Cardiac fibroblast (primary cell): ENCODE measurements at regions not wholly inside any gene's neighbourhood (a gene's known extent, or its start where the extent isn't known, plus 50 kb on each side); places are given as distances from the start of the nearest gene placed in this dataset.
A peak's percentile ranks its signal among the peaks of the same experiment; 100 is the strongest.

Experiments
- DNase-seq, 2 donors: peaks; one replicate each; pipeline versions ENCODE4 v3.0.0 to v3.0.0-alpha.2; 2010; ENCODE audit warnings: low read depth in 2 of 2
- H3K4me3 ChIP-seq, 2 donors: replicated peaks in 1 of 2; 1 replicate in 1 of 2; 2 replicates in 1 of 2; pipeline ENCODE4 v1.5.1; 2011; ENCODE audit warnings: low read depth in 2 of 2, low read length in 2 of 2, mild to moderate bottlenecking in 2 of 2, moderate library complexity in 1 of 2
- CTCF ChIP-seq: IDR thresholded peaks from one replicate; pipeline ENCODE4 v1.5.1; 2011; ENCODE audit warnings: low read depth, mild to moderate bottlenecking, low read length, inconsistent platforms

- DNase-seq, result no peak
- H3K4me3 ChIP-seq, result no peak overlapping the region
- no peak for TF ChIP-seq CTCF
Measured at GRCh38 chr21:30058928-30059327, 107.7 kb downstream of the CLDN17 start.

GRCh38 chr21:30057108-30057507, 109.5 kb downstream of the CLDN17 start:
- no peak for DNase-seq
- no peak for TF ChIP-seq CTCF
- no peak overlapping the region for H3K4me3 ChIP-seq

- DNase-seq, result no peak
- no peak overlapping the region for H3K4me3 ChIP-seq
- no peak for TF ChIP-seq CTCF
Measured at GRCh38 chr21:30048570-30048969, 108.8 kb upstream of the GRIK1 start.

GRCh38 chr21:30044447-30045064, 104.8 kb upstream of the GRIK1 start:
- H3K4me3 ChIP-seq, result no peak overlapping the region
- DNase-seq, result peak; percentile 45 to 55
- peak; percentile 86 for TF ChIP-seq CTCF

GRCh38 chr21:30042443-30042842, 102.6 kb upstream of the GRIK1 start:
- no peak for DNase-seq
- no peak overlapping the region for H3K4me3 ChIP-seq

GRCh38 chr21:30033441-30033840, 93.6 kb upstream of the GRIK1 start:
- H3K4me3 ChIP-seq, result no peak overlapping the region
- no peak for TF ChIP-seq CTCF
- DNase-seq, result no peak

More at GRCh38 chr21:30042443-30042842, 102.6 kb upstream of the GRIK1 start:
- no peak for TF ChIP-seq CTCF

GRCh38 chr21:30030416-30030815, 90.6 kb upstream of the GRIK1 start:
- TF ChIP-seq CTCF, result no peak
- H3K4me3 ChIP-seq, result no peak overlapping the region
- DNase-seq, result no peak
